ENCODE measurements at regions not wholly inside any gene's neighbourhood (a gene's known extent, or its start where the extent isn't known, plus 50 kb on each side); places are given as distances from the start of the nearest gene placed in this dataset.

DNA sequence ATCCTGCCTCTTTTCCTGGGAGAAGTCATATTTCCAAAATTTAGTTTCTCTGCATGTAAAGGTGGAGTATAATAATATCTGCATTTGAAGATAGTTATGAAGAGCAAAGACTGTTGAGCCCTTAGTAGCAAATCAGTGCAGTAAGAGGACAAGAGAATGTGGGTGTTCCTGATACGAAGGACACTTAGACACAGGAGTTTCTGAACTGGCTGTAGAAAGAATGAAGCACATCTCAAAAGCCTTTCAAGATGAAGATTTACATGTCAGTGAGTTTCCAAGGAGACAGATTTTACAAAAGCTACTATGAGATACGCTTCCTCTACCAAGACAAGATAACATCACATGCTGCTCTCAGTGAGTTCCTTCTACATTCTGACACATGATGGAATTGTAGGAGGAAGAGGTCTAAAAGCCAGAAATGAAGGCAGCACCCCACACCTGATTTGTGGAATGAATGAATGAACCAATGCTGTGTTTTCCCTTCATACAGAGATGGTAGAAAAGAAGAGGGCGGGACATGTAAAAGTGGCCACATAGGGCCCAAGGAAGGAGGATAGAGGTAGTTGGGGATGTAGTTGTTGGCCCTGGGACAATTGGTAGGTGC lies 173.6 kb upstream of the PDE1C start:
- no peak overlapping the region for H3K4me3 ChIP-seq (ENCODE audit: low read depth, low read length)
- no peaks in the 10 kb centered on the region for H3K27me3 ChIP-seq (ENCODE audit: control insufficient read depth, insufficient read depth, low read length)
- DNase-seq (ENCODE audit: low read depth, low spot score) = no peak
- TF ChIP-seq, protein P1, sequence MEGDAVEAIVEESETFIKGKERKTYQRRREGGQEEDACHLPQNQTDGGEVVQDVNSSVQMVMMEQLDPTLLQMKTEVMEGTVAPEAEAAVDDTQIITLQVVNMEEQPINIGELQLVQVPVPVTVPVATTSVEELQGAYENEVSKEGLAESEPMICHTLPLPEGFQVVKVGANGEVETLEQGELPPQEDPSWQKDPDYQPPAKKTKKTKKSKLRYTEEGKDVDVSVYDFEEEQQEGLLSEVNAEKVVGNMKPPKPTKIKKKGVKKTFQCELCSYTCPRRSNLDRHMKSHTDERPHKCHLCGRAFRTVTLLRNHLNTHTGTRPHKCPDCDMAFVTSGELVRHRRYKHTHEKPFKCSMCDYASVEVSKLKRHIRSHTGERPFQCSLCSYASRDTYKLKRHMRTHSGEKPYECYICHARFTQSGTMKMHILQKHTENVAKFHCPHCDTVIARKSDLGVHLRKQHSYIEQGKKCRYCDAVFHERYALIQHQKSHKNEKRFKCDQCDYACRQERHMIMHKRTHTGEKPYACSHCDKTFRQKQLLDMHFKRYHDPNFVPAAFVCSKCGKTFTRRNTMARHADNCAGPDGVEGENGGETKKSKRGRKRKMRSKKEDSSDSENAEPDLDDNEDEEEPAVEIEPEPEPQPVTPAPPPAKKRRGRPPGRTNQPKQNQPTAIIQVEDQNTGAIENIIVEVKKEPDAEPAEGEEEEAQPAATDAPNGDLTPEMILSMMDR (IDR thresholded peaks at IDR 0.05; ENCODE audit: low read depth, low read length) = no peak
- H3K9me3 ChIP-seq (ENCODE audit: control insufficient read depth, insufficient read depth, low read length) = no peaks in the 10 kb centered on the region; the same call in 1 of the 2 replicates
- H3K27ac ChIP-seq (ENCODE audit: low read depth, low read length) = no peak overlapping the region
- ChIA-PET CTCF (no interaction called here), POLR2A (no interaction called here)

GRCh38 chr7:32242436-32242835 lies 172.2 kb upstream of the PDE1C start:
- no peaks in the 10 kb centered on the region; the same call in 1 of the 2 replicates for H3K9me3 ChIP-seq (ENCODE audit: control insufficient read depth, insufficient read depth, low read length)
- CTCF ChIA-PET = no interaction called here
- no peak for DNase-seq (ENCODE audit: low read depth, low spot score)
- POLR2A ChIA-PET = no interaction called here
- no peak overlapping the region for H3K4me3 ChIP-seq (ENCODE audit: low read depth, low read length)
- no peak overlapping the region for H3K27ac ChIP-seq (ENCODE audit: low read depth, low read length)
- TF ChIP-seq, protein P1 (IDR thresholded peaks at IDR 0.05; ENCODE audit: low read depth, low read length) = no peak
- H3K27me3 ChIP-seq (ENCODE audit: control insufficient read depth, insufficient read depth, low read length) = no peaks in the 10 kb centered on the region

GRCh38 chr7:32241636-32242035 lies 171.4 kb upstream of the PDE1C start:
- Histone ChIP-seq H3K4me3 (ENCODE audit: low read depth, low read length) (no peak overlapping the region), H3K9me3 (ENCODE audit: control insufficient read depth, insufficient read depth, low read length) (no peaks in the 10 kb centered on the region; the same call in none of the 2 replicates), H3K27ac (ENCODE audit: low read depth, low read length) (no peak overlapping the region), H3K27me3 (ENCODE audit: control insufficient read depth, insufficient read depth, low read length) (no peaks in the 10 kb centered on the region)
- ChIA-PET CTCF (no interaction called here), POLR2A (no interaction called here)
- DNase-seq (ENCODE audit: low read depth, low spot score) = no peak
- TF ChIP-seq, protein P1 (IDR thresholded peaks at IDR 0.05; ENCODE audit: low read depth, low read length) = no peak

DNA sequence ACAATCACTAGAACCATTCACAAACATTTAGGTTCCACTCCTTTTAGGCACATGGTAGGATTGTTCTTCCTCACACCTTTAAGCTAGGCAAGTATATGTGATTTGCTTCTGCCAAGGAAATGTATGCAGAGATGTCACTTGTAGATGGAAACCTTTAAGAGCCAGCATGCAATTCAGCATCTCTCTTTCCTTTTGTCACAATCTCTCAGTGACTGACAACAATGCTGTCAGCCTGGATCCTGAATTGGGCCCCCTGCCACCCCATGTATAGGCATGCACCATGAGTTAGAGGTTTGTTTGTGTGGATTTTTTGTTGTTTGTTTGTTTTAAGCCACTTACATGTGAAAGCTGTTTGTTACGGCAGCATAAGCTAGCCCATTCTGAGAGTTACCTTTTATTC lies 169.6 kb upstream of the PDE1C start:
- no peak for DNase-seq (ENCODE audit: low read depth, low spot score)
- no peaks in the 10 kb centered on the region for H3K27me3 ChIP-seq (ENCODE audit: control insufficient read depth, insufficient read depth, low read length)
- TF ChIP-seq, protein P1 (IDR thresholded peaks at IDR 0.05; ENCODE audit: low read depth, low read length) = no peak
- ChIA-PET CTCF (interaction anchor here (1.3 kb wide), 1 partner anchor 29 kb away, joined by 3 read pairs; no protein-coding TSS in a partner anchor), POLR2A (no interaction called here)
- H3K4me3 ChIP-seq (ENCODE audit: low read depth, low read length) = no peak overlapping the region
- H3K27ac ChIP-seq (ENCODE audit: low read depth, low read length) = no peak overlapping the region
- H3K9me3 ChIP-seq (ENCODE audit: control insufficient read depth, insufficient read depth, low read length) = no peaks in the 10 kb centered on the region; the same call in none of the 2 replicates

DNA sequence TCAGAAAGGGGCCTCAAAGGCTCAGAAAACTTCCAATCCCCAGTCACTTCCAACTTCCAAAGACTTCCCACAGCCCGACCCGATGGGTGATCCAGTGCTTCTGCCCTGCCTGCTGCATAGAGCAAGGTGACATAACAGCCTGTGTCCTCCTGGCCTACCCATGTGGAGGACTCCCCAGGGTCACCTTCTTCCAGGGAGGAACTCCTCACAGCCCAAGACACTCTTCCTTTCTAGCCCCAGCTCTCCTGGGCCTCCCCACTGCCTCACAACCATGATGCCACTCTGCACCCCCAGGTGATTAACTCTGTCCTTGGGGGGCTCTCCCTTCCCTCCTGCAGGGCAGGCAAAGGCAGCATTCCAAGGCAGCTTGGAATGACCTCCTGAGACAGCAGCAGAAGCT lies 158.4 kb upstream of the PDE1C start:
- ChIA-PET CTCF (no interaction called here), POLR2A (no interaction called here)
- TF ChIP-seq, protein P1 (IDR thresholded peaks at IDR 0.05; ENCODE audit: low read depth, low read length) = no peak
- no peak for DNase-seq (ENCODE audit: low read depth, low spot score)
- Histone ChIP-seq H3K27ac (ENCODE audit: low read depth, low read length) (no peak overlapping the region), H3K9me3 (ENCODE audit: control insufficient read depth, insufficient read depth, low read length) (peaks cover 21% of the 10 kb centered on the region), H3K27me3 (ENCODE audit: control insufficient read depth, insufficient read depth, low read length) (no peaks in the 10 kb centered on the region), H3K4me3 (ENCODE audit: low read depth, low read length) (no peak overlapping the region)
